ENCODE measurements at regions not wholly inside any gene's neighbourhood (a gene's known extent, or its start where the extent isn't known, plus 50 kb on each side); places are given as distances from the start of the nearest gene placed in this dataset.
"Not testable (repeated sequence)": the region's sequence is repeated elsewhere in the genome, so short reads cannot be mapped to it uniquely, and the experiment has no call there.

DNA sequence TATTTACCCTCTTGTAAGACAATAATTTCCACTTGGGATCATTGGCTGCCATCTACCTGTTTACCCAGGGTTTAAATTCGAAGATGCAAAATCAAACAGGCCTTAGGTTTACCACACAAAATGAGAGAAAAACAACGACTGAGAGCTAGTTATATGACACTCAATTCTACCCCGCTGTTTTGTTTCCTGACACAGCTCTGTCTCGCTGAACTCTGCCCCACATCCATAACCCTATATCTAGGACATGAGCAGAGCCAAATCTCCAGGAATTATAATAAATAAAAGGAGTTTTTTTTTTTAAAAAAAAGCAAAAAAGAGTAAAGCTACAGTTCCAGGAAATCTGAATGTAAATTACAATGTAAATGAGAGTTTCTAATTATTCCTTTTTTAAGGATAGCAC, 165.4 kb upstream of the NR2F2 start:
- WGBS, 2 experiments (ENCODE audit: insufficient coverage in 2 of 2), result 83 to 86% methylated on average over 1 to 3 of the region's 4 CpGs
- no peak overlapping the region for H3K4me3 ChIP-seq (ENCODE audit: extremely low read depth, insufficient read depth, low read length, poor library complexity, severe bottlenecking)
- H3K36me3 ChIP-seq (ENCODE audit: control insufficient read depth, insufficient read depth, low read length), result no peaks in the 10 kb centered on the region
- peaks cover 20% of the 10 kb centered on the region for H3K4me1 ChIP-seq (ENCODE audit: control insufficient read depth, insufficient read depth, low read length, poor library complexity, severe bottlenecking)
- peaks cover 8% of the 10 kb centered on the region for H3K9me3 ChIP-seq (ENCODE audit: control insufficient read depth, low read length)
- H3K27ac ChIP-seq (ENCODE audit: low read depth, low read length, severe bottlenecking), result no peak overlapping the region

DNA sequence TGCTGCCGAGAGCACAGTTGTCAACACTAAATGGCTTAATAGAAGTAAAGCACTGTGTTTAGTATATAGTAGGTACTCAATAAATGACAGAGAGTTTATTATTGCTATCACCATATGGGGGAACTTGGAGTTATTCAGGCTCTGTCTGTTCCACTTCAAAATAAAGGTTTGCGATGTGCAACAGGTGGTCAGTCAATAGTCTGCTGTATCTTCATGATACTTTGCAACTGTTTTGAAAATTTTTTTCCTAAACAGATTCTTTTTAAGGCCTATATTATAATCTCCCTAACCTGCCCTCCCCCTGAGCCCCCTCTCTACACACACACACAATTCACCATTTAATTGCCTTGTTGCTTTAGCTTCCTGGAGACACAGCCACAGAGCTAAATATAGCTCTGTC, 164.7 kb upstream of the NR2F2 start:
- H3K4me3 ChIP-seq (ENCODE audit: extremely low read depth, insufficient read depth, low read length, poor library complexity, severe bottlenecking), result no peak overlapping the region
- WGBS, 2 experiments (ENCODE audit: insufficient coverage in 2 of 2), result 80 to 100% methylated on average over 1 of the region's 2 CpGs
- H3K9me3 ChIP-seq (ENCODE audit: control insufficient read depth, low read length), result peaks cover 8% of the 10 kb centered on the region
- H3K27ac ChIP-seq (ENCODE audit: low read depth, low read length, severe bottlenecking), result peak overlapping the region; percentile 45
- no peaks in the 10 kb centered on the region for H3K36me3 ChIP-seq (ENCODE audit: control insufficient read depth, insufficient read depth, low read length)
- H3K4me1 ChIP-seq (ENCODE audit: control insufficient read depth, insufficient read depth, low read length, poor library complexity, severe bottlenecking), result peaks cover 20% of the 10 kb centered on the region

GRCh38 chr15:96166223-96167200, 164.0 kb upstream of the NR2F2 start:
- Histone ChIP-seq H3K36me3 (ENCODE audit: control insufficient read depth, insufficient read depth, low read length) (no peaks in the 10 kb centered on the region), H3K4me3 (ENCODE audit: extremely low read depth, insufficient read depth, low read length, poor library complexity, severe bottlenecking) (no peak overlapping the region), H3K27ac (ENCODE audit: low read depth, low read length, severe bottlenecking) (peak overlapping the region; percentile 45), H3K9me3 (ENCODE audit: control insufficient read depth, low read length) (peaks cover 8% of the 10 kb centered on the region), H3K4me1 (ENCODE audit: control insufficient read depth, insufficient read depth, low read length, poor library complexity, severe bottlenecking) (peaks cover 27% of the 10 kb centered on the region)
- WGBS, 2 experiments (ENCODE audit: insufficient coverage in 2 of 2), result 60 to 61% methylated on average over 7 to 10 of the region's 15 CpGs

- H3K27ac ChIP-seq (ENCODE audit: low read depth, low read length, severe bottlenecking); H3K4me3 ChIP-seq (ENCODE audit: extremely low read depth, insufficient read depth, low read length, poor library complexity, severe bottlenecking); H3K36me3 ChIP-seq (ENCODE audit: control insufficient read depth, insufficient read depth, low read length); H3K9me3 ChIP-seq (ENCODE audit: control insufficient read depth, low read length): not testable (repeated sequence)
- peaks cover 40% of the 10 kb centered on the region for H3K4me1 ChIP-seq (ENCODE audit: control insufficient read depth, insufficient read depth, low read length, poor library complexity, severe bottlenecking)
- WGBS, 2 experiments (ENCODE audit: insufficient coverage in 2 of 2), result no CpG with 5 or more reads among the region's 2 CpGs
These were observed 159.9 kb upstream of the NR2F2 start for GRCh38 chr15:96170616-96170978.

- no peak overlapping the region for H3K27ac ChIP-seq (ENCODE audit: low read depth, low read length, severe bottlenecking)
- H3K4me1 ChIP-seq (ENCODE audit: control insufficient read depth, insufficient read depth, low read length, poor library complexity, severe bottlenecking), result peaks cover 35% of the 10 kb centered on the region
- WGBS, 2 experiments (ENCODE audit: insufficient coverage in 2 of 2), result 69 to 74% methylated on average over 8 to 11 of the region's 14 CpGs
- H3K4me3 ChIP-seq (ENCODE audit: extremely low read depth, insufficient read depth, low read length, poor library complexity, severe bottlenecking), result no peak overlapping the region
- H3K36me3 ChIP-seq (ENCODE audit: control insufficient read depth, insufficient read depth, low read length), result no peaks in the 10 kb centered on the region
- H3K9me3 ChIP-seq (ENCODE audit: control insufficient read depth, low read length), result peaks cover 8% of the 10 kb centered on the region
These were observed 159.3 kb upstream of the NR2F2 start for GRCh38 chr15:96170979-96171739.

DNA sequence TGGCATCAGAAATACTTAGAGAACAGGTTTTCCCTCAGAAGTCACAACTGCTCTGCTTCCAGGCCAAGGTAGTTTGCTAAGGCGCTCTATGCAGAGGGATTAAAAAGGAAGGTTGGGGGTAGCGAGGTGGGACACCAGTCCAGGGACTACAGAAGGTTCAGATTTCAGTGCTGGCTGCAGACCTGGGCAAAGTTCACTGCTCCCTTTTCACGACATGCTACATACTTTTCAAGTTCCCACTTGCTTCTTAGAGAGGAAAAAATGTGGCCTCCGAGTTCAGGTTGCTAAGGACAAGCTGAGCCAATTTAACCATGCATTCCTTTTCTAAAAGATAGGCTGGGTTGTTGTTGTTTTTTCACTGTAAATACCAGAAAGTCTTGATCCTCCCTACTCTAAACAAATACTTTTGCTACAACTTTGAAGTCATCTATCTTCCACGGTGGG, 158.6 kb upstream of the NR2F2 start:
- H3K9me3 ChIP-seq (ENCODE audit: control insufficient read depth, low read length), result peaks cover 8% of the 10 kb centered on the region
- peaks cover 29% of the 10 kb centered on the region for H3K4me1 ChIP-seq (ENCODE audit: control insufficient read depth, insufficient read depth, low read length, poor library complexity, severe bottlenecking)
- peak overlapping the region; percentile 77 for H3K27ac ChIP-seq (ENCODE audit: low read depth, low read length, severe bottlenecking)
- no peaks in the 10 kb centered on the region for H3K36me3 ChIP-seq (ENCODE audit: control insufficient read depth, insufficient read depth, low read length)
- H3K4me3 ChIP-seq (ENCODE audit: extremely low read depth, insufficient read depth, low read length, poor library complexity, severe bottlenecking), result no peak overlapping the region
- WGBS, 2 experiments (ENCODE audit: insufficient coverage in 2 of 2), result 18 to 29% methylated on average over 1 of the region's 5 CpGs

DNA sequence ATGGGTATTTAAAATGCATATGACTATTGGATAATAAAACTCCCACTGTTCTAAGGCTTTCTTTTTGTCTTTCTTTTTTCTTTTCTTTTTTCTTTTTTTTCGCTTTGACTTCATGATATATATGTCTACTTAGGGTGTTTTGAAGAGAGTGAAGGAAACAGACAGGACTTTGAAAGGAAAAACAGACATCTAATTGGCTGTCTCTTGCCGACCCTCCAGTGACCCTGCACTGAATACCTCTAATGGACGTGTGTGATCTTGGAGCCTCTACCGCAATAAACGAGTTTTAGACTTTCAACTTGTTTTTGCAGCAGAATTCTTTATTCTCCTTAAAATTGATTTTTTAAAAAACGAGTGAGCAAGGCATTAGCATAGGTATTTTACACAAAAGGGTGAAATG, 158.1 kb upstream of the NR2F2 start:
- peak overlapping the region; percentile 77 for H3K27ac ChIP-seq (ENCODE audit: low read depth, low read length, severe bottlenecking)
- no peak overlapping the region for H3K4me3 ChIP-seq (ENCODE audit: extremely low read depth, insufficient read depth, low read length, poor library complexity, severe bottlenecking)
- H3K9me3 ChIP-seq (ENCODE audit: control insufficient read depth, low read length), result peaks cover 8% of the 10 kb centered on the region
- H3K36me3 ChIP-seq (ENCODE audit: control insufficient read depth, insufficient read depth, low read length), result no peaks in the 10 kb centered on the region
- peaks cover 23% of the 10 kb centered on the region for H3K4me1 ChIP-seq (ENCODE audit: control insufficient read depth, insufficient read depth, low read length, poor library complexity, severe bottlenecking)
- 80 to 82% methylated on average over 2 to 4 of the region's 6 CpGs for WGBS, 2 experiments (ENCODE audit: insufficient coverage in 2 of 2)

- no peaks in the 10 kb centered on the region for H3K36me3 ChIP-seq (ENCODE audit: control insufficient read depth, insufficient read depth, low read length)
- H3K9me3 ChIP-seq (ENCODE audit: control insufficient read depth, low read length), result no peaks in the 10 kb centered on the region
- no peak overlapping the region for H3K4me3 ChIP-seq (ENCODE audit: extremely low read depth, insufficient read depth, low read length, poor library complexity, severe bottlenecking)
- 97 to 100% methylated on average over 1 to 3 of the region's 4 CpGs for whole genome bisulfite sequencing, 2 experiments (ENCODE audit: insufficient coverage in 2 of 2)
- no peak overlapping the region for H3K27ac ChIP-seq (ENCODE audit: low read depth, low read length, severe bottlenecking)
- H3K4me1 ChIP-seq (ENCODE audit: control insufficient read depth, insufficient read depth, low read length, poor library complexity, severe bottlenecking), result peaks cover 11% of the 10 kb centered on the region
These were observed 153.7 kb upstream of the NR2F2 start for GRCh38 chr15:96176831-96177230.

GRCh38 chr15:96177279-96177678, 153.2 kb upstream of the NR2F2 start:
- Histone ChIP-seq H3K36me3 (ENCODE audit: control insufficient read depth, insufficient read depth, low read length) (no peaks in the 10 kb centered on the region), H3K4me1 (ENCODE audit: control insufficient read depth, insufficient read depth, low read length, poor library complexity, severe bottlenecking) (peaks cover 10% of the 10 kb centered on the region), H3K27ac (ENCODE audit: low read depth, low read length, severe bottlenecking) (no peak overlapping the region), H3K9me3 (ENCODE audit: control insufficient read depth, low read length) (no peaks in the 10 kb centered on the region), H3K4me3 (ENCODE audit: extremely low read depth, insufficient read depth, low read length, poor library complexity, severe bottlenecking) (no peak overlapping the region)
- 86% methylated on average over 1 of the region's 1 CpG; no CpG with 5 or more reads in 1 of the 2 experiments for WGBS, 2 experiments (ENCODE audit: insufficient coverage in 2 of 2)

DNA sequence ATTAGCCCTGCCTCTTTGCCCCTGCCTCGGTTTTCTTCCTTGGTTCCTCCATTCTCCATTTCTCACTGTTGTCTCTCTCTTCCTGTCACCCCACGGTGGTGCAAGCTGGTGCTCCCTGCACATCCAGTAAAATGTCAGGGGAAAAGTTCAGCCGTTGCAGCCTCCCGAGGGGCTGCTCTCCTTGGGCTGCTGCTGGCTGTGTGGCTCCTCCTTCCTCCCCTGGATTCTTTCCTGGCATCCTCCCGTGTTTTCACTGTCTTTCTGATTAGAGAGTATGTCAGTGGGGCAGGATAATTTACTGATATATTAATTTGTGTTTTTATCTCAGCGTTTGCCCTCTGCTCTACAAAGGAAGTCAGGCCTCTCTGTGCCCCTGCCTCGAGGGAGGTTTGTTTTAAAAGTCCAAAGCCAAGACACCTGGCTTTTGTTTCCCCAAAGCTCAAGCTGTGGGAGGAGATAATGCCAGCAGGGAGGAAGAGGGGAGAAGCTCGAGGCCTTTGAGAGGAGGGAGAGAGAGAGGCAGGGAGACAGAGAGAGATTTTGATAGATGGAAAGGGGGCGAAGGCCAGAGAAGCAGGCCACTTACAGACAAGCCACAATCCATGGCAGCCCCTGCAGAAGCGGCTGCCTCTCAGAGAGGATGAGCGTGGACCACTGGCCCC, 150.3 kb upstream of the NR2F2 start:
- no peaks in the 10 kb centered on the region for H3K36me3 ChIP-seq (ENCODE audit: control insufficient read depth, insufficient read depth, low read length)
- H3K27ac ChIP-seq (ENCODE audit: low read depth, low read length, severe bottlenecking), result no peak overlapping the region
- WGBS, 2 experiments (ENCODE audit: insufficient coverage in 2 of 2), result 60 to 72% methylated on average over 4 to 9 of the region's 11 CpGs
- no peak overlapping the region for H3K4me3 ChIP-seq (ENCODE audit: extremely low read depth, insufficient read depth, low read length, poor library complexity, severe bottlenecking)
- H3K9me3 ChIP-seq (ENCODE audit: control insufficient read depth, low read length), result no peaks in the 10 kb centered on the region
- H3K4me1 ChIP-seq (ENCODE audit: control insufficient read depth, insufficient read depth, low read length, poor library complexity, severe bottlenecking), result peaks cover 4% of the 10 kb centered on the region
